ENCODE measurements at regions not wholly inside any gene's neighbourhood (a gene's known extent, or its start where the extent isn't known, plus 50 kb on each side); places are given as distances from the start of the nearest gene placed in this dataset.

DNA sequence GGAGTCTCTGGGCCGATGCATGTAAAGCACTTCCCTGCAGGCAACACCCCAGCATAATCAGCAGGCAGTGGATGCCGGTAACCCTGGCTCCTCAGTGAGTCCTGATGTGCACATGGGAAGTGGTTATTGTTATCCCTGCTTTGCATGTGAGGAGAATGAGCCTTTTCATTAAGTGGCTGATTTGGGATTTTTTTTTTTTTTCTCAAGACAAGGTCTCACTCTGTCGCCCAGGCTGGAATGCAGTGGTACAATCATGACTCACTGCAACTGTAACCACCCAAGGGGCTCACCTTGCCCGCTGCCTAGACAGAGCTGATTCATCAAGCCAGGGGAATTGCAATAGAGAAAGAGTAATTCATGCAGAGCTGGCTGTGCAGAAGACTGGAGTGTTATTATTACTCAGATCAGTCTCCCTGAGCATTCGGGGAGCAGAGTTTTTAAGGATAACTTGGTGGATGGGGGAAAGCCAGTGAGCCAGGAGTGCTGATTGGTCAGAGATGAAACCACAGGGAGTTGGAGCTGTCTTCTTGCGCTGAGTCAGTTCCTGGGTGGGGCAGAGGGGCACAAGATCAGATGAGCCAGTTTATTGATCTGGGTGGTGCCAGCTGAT, 95.4 kb downstream of the SOCS6 start:
- peak; percentile 29 for DNase-seq (ENCODE audit: low spot score)

DNA sequence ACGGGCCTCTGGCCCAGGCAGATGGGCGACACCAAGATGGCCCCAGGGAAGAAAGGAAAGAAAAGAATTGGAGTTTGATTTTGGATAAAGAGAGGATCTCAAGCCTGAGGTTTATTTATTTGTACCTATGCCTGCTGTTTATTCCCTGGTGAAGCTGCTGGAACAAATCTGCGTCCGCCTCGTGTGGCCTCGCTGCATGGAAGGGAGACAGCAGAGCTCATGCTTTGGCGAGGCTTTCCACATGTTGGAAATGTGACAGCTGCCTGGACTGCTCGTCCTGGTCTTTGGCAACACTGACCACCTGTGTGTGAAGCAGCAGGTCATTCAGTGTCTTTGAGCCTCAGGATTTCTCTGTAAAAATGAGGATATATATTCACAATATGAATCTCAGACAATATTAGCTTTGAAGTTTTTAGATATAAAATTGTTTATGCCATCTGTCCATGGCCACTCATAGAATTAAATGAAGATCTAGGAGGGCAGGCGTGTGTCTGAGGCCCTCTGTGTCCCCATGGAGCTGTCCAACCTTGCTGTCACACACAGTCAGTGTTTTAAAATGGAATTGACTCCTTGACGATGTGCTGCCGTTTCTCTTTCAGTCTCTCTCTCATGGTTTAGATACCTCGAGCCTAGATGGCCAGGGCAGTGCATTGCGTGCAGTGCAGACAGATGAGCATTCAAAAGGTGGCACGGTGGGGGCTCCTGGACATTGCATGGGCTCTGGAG, 94.3 kb downstream of the SOCS6 start:
- no peak for DNase-seq (ENCODE audit: low spot score)

DNA sequence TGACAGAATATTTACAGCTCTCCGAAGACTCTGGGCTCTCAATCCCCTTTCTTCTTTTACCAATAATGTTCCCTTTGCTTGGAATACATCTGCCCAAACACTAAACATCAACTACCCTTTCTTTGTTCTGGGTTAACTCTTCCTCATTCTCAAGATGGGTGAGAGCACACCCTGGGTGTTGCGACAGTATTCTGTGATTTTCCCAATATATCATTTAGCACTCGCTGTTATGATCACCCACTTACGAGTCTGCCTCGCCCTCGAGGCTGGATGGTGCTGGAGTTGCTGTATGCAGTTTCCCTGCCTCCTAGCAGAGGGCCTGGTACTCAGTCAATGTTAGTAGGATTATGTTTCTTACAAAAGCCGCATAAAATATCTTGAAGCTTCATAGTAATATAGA, 93.2 kb downstream of the SOCS6 start:
- no peak for DNase-seq (ENCODE audit: low spot score)

DNA sequence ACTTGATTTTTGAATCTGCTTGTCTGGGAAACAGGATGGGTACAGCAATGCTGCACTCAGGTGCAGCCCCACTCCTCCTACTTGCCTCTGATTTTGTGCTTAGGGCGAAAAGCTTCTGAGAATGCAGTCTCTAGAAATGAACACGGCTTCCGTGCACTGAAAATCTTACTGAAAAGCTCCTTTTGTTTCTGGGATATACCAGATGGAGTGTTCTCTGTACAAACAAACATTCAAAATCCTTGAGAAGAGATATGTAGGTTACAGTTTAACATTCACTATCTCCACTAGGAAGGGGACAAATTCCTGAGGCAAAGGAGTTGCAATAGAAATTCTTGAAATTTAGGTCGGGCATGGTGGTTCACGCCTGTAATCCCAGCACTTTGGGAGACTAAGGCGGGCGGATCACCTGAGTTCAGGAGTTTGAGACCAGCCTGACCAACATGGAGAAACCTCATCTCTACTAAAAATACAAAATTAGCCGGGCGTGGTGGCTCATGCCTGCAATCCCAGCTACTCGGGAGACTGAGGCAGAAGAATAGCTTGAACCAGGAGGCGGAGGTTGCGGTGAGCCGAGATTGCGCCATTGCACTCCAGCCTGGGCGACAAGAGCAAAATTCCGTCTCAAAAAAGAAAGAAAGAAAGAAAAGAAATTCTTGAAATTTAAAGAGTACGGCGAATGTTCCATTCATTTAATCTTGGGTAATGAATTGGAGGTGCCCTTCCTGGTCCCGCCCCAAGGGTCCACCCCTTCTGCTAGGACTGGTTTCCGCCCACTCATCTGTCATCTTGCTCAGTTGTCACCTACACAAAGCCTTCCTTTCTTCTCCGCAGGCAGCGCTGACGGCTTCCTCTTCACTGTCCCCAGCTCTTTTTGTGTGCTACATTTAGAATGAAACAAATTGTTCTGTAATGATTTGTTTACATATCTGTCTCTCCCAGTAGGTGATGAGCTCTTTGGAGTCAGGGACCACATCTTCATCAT, 92.4 kb downstream of the SOCS6 start:
- DNase-seq (ENCODE audit: low spot score), result peak; percentile 35
